Liver (tissue), 8 donors: ENCODE measurements at regions not wholly inside any gene's neighbourhood (a gene's known extent, or its start where the extent isn't known, plus 50 kb on each side); places are given as distances from the start of the nearest gene placed in this dataset.

Source experiments
- DNase-seq: peaks from one replicate; pipeline ENCODE4 v3.0.0-alpha.2; 2017; ENCODE audit warnings: low spot score
- H3K27ac ChIP-seq, 2 donors: one replicate each; pipeline ENCODE4 v1.7.0; 2013; ENCODE audit warnings: inconsistent platforms in 2 of 2, low read length in 2 of 2, control low read depth in 1 of 2, low read depth in 1 of 2, mild to moderate bottlenecking in 1 of 2
- H3K27me3 ChIP-seq, 4 donors: one replicate each; pipeline versions ENCODE4 v1.6.1 to v1.7.0; 2013; ENCODE audit warnings: low read length in 3 of 4, inconsistent platforms in 1 of 4, mild to moderate bottlenecking in 1 of 4, moderate library complexity in 1 of 4; ENCODE audit not compliant: control insufficient read depth in 4 of 4, insufficient read depth in 4 of 4
- H3K36me3 ChIP-seq, 4 donors: one replicate each; pipeline versions ENCODE4 v1.6.1 to v1.7.0; 2013; ENCODE audit warnings: low read length in 3 of 4, mild to moderate bottlenecking in 3 of 4, low read depth in 1 of 4, moderate library complexity in 1 of 4; ENCODE audit not compliant: control insufficient read depth in 4 of 4, insufficient read depth in 3 of 4
- H3K4me1 ChIP-seq, 4 donors: one replicate each; pipeline versions ENCODE4 v1.6.1 to v1.7.0; 2013; ENCODE audit warnings: low read length in 3 of 4, mild to moderate bottlenecking in 3 of 4, moderate library complexity in 1 of 4; ENCODE audit not compliant: control insufficient read depth in 4 of 4, insufficient read depth in 4 of 4
- H3K4me3 ChIP-seq, 3 donors: one replicate each; pipeline versions ENCODE4 v1.6.1 to v1.7.0; 2013; ENCODE audit warnings: low read length in 3 of 3, control low read depth in 1 of 3, low read depth in 1 of 3, mild to moderate bottlenecking in 1 of 3
- H3K9ac ChIP-seq, 2 donors: one replicate each; pipeline ENCODE4 v1.7.0; 2013; ENCODE audit warnings: low read length in 2 of 2, mild to moderate bottlenecking in 2 of 2, moderate library complexity in 2 of 2, control low read depth in 1 of 2, low read depth in 1 of 2
- H3K9me3 ChIP-seq, 4 donors: one replicate each; pipeline versions ENCODE4 v1.6.1 to v1.7.0; 2013; ENCODE audit warnings: low read length in 3 of 4; ENCODE audit not compliant: control insufficient read depth in 4 of 4
- ATF3 ChIP-seq: IDR thresholded peaks from 2 replicates; pipeline ENCODE4 v1.6.1; 2016; ENCODE audit warnings: antibody characterized with exemption
- CTCF ChIP-seq: fragments of 150-350 bp; IDR thresholded peaks from 2 replicates; pipeline ENCODE4 v1.5.1; 2017; ENCODE audit warnings: improper control_type of control experiment, low read depth, low read length; ENCODE audit not compliant: missing input control
- EGR1 ChIP-seq, 2 donors: IDR thresholded peaks; 2 replicates each; pipeline ENCODE4 v1.6.1; 2016 to 2018; ENCODE audit warnings: antibody characterized with exemption in 2 of 2, low read depth in 2 of 2
- FOXA1 ChIP-seq: IDR thresholded peaks from 2 replicates; pipeline ENCODE4 v1.6.1; 2016; ENCODE audit warnings: antibody characterized with exemption
- FOXA2 ChIP-seq: IDR thresholded peaks from 2 replicates; pipeline ENCODE4 v1.6.1; 2016; ENCODE audit warnings: antibody characterized with exemption
- GABPA ChIP-seq, 2 donors: IDR thresholded peaks in 1 of 2; conservative IDR thresholded peaks in 1 of 2; 2 replicates each; pipeline ENCODE4 v1.6.1; 2016; ENCODE audit warnings: antibody characterized with exemption in 2 of 2, mild to moderate bottlenecking in 1 of 2, moderate library complexity in 1 of 2
- HNF4G ChIP-seq: IDR thresholded peaks from 2 replicates; pipeline ENCODE4 v1.6.1; 2016; ENCODE audit warnings: antibody characterized with exemption
- JUND ChIP-seq, 2 donors: IDR thresholded peaks; 2 replicates each; pipeline ENCODE4 v1.6.1; 2016; ENCODE audit warnings: antibody characterized with exemption in 2 of 2
- MAX ChIP-seq: IDR thresholded peaks from 2 replicates; pipeline ENCODE4 v1.6.1; 2016; ENCODE audit warnings: antibody characterized with exemption
- NR2F2 ChIP-seq: IDR thresholded peaks from 2 replicates; pipeline ENCODE4 v1.6.1; 2016; ENCODE audit warnings: antibody characterized with exemption
- RAD21 ChIP-seq, 2 donors: IDR thresholded peaks; 2 replicates each; pipeline ENCODE4 v1.6.1; 2016; ENCODE audit warnings: antibody characterized with exemption in 2 of 2, mild to moderate bottlenecking in 2 of 2
- REST ChIP-seq: IDR thresholded peaks from 2 replicates; pipeline ENCODE4 v1.6.1; 2016; ENCODE audit warnings: antibody characterized with exemption, mild to moderate bottlenecking
- RXRA ChIP-seq, 2 donors: IDR thresholded peaks; 2 replicates each; pipeline ENCODE4 v1.6.1; 2017 to 2018; ENCODE audit warnings: antibody characterized with exemption in 2 of 2, mild to moderate bottlenecking in 1 of 2
- SP1 ChIP-seq: IDR thresholded peaks from 2 replicates; pipeline ENCODE4 v1.6.1; 2018; ENCODE audit warnings: antibody characterized with exemption, mild to moderate bottlenecking
- TAF1 ChIP-seq: conservative IDR thresholded peaks from 2 replicates; pipeline ENCODE4 v1.6.1; 2016; ENCODE audit warnings: antibody characterized with exemption, mild to moderate bottlenecking
- YY1 ChIP-seq: IDR thresholded peaks from 2 replicates; pipeline ENCODE4 v1.6.1; 2016; ENCODE audit warnings: antibody characterized with exemption, mild to moderate bottlenecking
- ZBTB33 ChIP-seq: IDR thresholded peaks from 2 replicates; pipeline ENCODE4 v1.6.1; 2016; ENCODE audit warnings: antibody characterized with exemption
- WGBS: extraction: QIAGEN DNeasy Blood & Tissue Kit; methylation state at CpG from one replicate; pipeline ENCODE4 v1.1.7; 2013; 5-methylcytosine and 5-hydroxymethylcytosine counted together
- donor health status: healthy.
- donor health status: healthy.
- donor health status: healthy.
- donor health status: healthy.
- donor health status: healthy.

GRCh38 chr16:85225257-85225656 lies 113.0 kb upstream of the CIBAR2 start (continued):
- TF ChIP-seq TAF1 (no peak), YY1 (no peak), ATF3 (no peak), RAD21 (IDR thresholded peaks at IDR 0.05) (no peak), RXRA (IDR thresholded peaks at IDR 0.05) (no peak)

GRCh38 chr16:85225721-85226120 lies 113.4 kb upstream of the CIBAR2 start:
- H3K27ac ChIP-seq: no peak overlapping the region
- no peak overlapping the region for H3K9ac ChIP-seq
- no peaks in the 10 kb centered on the region for H3K36me3 ChIP-seq
- no peaks in the 10 kb centered on the region for H3K27me3 ChIP-seq
- H3K4me3 ChIP-seq: no peak overlapping the region
- peaks cover 0 to 3% (median under 1%) of the 10 kb centered on the region in 4 donors for H3K4me1 ChIP-seq
- 96% methylated on average over 4 of the region's 4 CpGs for WGBS
- no peak for TF ChIP-seq RXRA (IDR thresholded peaks at IDR 0.05)
- TF ChIP-seq ZBTB33: no peak
- TF ChIP-seq SP1: no peak
- no peak for TF ChIP-seq NR2F2
- TF ChIP-seq TAF1: no peak
- TF ChIP-seq REST: no peak
- TF ChIP-seq MAX: no peak
- TF ChIP-seq FOXA2: no peak
- no peak for TF ChIP-seq FOXA1
- no peak for TF ChIP-seq JUND (IDR thresholded peaks at IDR 0.05)
- TF ChIP-seq HNF4G: no peak
- TF ChIP-seq EGR1 (IDR thresholded peaks at IDR 0.05; ENCODE audit: low read depth in 2 of 2): no peak
- no peak for TF ChIP-seq CTCF
- TF ChIP-seq YY1: no peak
- no peak for TF ChIP-seq GABPA (IDR thresholded peaks at IDR 0.05 in 1 of 2, conservative IDR thresholded peaks at IDR 0.05 in 1 of 2)
- H3K9me3 ChIP-seq: no peaks in the 10 kb centered on the region
- no peak for DNase-seq
